ENCODE measurements at regions not wholly inside any gene's neighbourhood (a gene's known extent, or its start where the extent isn't known, plus 50 kb on each side); places are given as distances from the start of the nearest gene placed in this dataset.
A peak's percentile ranks its signal among the peaks of the same experiment; 100 is the strongest.

GRCh38 chr18:42268186-42268725, 313.2 kb downstream of the PIK3C3 start:
- DNase-seq (ENCODE audit: low spot score) = no peak

DNA sequence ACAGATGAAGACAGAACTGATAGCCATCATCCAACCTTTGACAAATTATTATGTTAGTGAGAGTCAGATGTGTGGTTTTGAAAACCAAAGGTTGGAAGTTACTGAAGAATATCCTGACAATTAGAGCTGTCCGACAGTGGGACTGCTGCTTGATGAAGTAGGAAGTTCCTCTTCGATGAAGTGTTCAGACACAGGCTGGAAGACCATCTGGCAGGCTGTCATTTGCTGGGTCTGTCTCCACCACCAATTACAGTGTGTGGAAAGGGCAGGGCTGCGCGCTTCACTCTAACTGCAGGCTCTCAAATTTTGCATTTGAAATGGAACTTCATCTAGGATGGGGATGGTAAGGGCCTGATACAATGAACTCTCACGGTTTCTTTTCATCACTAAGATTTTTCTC, 313.8 kb downstream of the PIK3C3 start:
- DNase-seq (ENCODE audit: low spot score) = no peak

DNA sequence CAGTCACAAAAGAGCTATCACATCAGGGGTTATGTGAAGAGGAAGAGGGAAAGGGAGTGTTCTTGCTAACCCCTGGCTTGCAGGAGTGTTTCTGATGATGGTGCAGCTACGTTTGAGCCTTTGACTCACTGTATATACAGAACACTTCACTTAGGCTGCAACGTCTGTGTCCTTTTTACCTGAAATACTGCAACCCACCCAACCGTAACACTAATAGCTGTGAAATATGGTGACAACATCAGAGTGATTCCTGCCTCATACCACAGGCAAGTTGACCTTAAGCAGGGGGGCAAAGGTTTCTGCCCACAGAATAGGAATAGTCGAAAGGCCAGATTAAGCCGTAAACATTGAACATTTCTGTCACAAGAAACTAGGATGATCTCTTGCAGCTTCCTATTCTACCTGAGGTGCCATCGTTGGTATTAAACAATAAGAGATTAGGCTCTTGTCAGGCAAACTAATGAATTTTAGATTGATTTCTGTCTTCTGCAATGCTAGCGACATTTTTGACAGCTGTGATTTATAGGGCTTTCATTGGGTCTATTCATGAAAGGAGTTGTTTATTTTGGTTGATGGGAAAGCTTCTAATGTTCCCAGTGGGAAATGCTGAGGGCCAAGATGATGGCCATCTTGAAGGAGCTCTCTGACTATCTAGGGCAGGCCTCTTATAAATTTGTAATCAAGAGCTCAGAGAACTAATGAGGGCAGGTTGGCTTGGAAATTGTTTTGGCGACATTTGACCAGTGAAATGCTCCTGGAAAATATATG, 316.8 kb downstream of the PIK3C3 start:
- no peak for DNase-seq (ENCODE audit: low spot score)

- DNase-seq (ENCODE audit: low spot score) = no peak
Measured at GRCh38 chr18:42274488-42275137, 319.6 kb downstream of the PIK3C3 start.

DNA sequence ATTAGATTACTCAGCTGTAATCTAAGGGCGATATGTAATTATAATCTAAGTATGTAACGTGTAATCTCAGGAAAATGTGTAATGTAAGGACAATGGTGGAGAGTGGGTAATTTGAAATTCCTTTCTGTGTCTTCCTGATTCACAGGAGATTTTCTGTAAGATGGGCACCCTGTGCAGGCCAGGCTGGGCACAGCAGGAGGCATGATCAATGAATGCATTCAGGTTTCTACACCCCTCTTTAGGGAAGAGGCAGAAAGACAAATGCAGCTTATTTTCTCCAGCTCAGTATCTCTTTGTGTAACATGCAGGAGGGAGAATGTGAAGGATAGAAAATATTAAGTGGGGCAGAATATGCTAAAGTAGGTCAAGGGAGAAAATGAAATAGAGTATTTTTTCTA, 320.1 kb downstream of the PIK3C3 start:
- no peak for DNase-seq (ENCODE audit: low spot score)

GRCh38 chr18:42275949-42276730, 321.1 kb downstream of the PIK3C3 start:
- DNase-seq (ENCODE audit: low spot score) = no peak

- no peak for DNase-seq (ENCODE audit: low spot score)
Measured at GRCh38 chr18:42281124-42281523, 326.1 kb downstream of the PIK3C3 start.

DNA sequence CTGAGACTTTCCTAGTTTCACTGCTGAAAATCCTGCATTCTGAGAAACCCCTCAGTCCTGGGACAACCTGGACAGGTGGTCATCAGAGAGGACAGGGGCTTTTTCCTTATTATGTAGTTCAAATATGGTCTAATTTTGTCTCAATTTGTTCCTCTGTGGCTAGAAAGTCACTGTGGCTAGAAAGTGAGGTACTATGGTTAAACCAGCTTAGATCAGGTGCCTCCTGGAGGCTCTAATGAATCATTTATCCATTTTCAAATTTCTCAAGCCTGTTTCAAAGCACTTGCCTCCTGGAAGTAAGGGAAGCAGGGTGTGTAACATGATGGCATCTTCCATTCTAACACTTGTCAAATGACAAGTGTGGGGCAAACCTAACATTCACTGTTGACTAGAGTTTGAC, 326.8 kb downstream of the PIK3C3 start:
- DNase-seq (ENCODE audit: low spot score) = no peak

- no peak for DNase-seq (ENCODE audit: low spot score)
Measured at GRCh38 chr18:42287047-42287446, 332.0 kb downstream of the PIK3C3 start.

DNA sequence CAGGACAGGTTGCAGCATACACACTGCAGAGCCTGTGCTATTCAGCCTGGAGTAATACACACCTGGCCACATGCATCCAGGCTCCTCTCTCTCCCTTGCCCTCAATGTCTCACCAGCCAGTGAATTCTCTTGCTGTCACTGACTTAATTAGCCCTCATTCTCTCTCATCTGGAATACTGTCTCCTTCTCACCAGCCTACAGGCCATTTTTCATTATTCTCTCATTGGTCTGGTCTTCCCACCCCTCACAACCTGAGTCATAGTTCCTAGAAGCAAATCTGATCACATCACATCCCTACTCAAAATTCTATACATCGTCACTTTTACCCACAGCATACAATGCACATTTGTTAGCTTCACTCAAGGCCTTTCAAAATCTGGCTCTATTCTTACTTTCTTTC, 333.1 kb downstream of the PIK3C3 start:
- no peak for DNase-seq (ENCODE audit: low spot score)

DNA sequence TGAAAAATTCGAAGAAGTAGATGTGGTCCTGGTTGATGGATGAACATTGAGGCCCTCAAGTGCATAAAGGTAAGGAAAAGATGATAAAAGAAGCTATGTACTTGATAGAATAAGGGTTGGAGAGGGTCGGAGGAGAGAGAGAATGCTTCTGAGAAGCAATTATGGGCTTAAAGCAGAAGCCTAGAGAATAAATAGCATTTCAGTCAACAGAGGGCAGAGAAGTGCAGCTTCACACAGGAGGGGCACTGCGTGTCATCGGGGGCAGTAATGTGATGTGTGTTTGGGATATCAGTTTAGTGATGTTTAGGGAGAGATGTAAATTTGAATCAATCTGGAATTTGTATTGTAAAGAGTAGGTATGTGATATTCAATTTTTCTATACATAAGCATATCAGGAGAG, 334.5 kb downstream of the PIK3C3 start:
- no peak for DNase-seq (ENCODE audit: low spot score)

DNA sequence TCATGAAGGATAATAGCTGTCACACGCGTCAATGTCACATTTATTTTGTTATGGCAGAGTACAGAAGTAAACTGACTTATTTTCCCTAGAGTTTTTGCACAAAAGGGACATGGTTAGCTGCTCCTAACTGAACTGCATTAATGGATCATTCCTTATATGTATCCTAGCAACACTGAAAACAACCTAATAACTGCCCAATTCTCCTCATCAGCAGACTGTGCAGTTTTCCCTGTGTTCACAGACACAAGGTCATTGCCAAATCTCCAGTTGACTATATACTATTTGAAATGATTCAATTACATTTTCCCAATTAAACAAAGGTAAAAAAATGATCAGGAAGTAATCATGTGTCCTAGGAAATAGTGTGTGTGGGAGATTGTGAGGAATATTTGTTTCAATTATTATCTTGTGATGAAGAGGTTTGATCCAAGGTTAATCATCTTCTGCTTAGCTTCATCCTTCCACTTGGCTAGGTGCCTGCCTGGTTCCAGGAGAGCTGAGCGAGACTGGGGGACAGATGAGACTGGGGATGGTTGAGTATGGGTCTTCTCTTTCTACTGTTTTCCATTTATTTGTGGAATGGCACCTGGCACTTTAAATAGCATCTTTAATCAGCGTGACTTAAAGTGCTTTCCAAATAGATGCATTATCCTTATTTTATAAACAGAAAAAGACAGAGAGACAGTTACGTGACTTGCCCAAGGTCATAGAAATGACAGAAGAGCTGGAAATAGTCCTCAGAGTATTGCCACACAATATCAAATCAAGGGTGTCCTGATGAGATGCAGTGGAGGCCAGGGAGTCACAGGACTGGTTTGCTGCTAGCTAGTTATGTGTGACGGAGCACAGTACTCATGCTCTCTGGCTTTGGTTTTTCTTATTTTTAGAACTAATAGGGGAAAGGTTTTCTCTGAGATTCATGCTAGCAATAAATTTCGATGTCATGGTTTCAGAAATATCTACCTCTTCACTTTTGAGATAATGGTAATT, 335.6 kb downstream of the PIK3C3 start:
- DNase-seq (ENCODE audit: low spot score) = no peak

DNA sequence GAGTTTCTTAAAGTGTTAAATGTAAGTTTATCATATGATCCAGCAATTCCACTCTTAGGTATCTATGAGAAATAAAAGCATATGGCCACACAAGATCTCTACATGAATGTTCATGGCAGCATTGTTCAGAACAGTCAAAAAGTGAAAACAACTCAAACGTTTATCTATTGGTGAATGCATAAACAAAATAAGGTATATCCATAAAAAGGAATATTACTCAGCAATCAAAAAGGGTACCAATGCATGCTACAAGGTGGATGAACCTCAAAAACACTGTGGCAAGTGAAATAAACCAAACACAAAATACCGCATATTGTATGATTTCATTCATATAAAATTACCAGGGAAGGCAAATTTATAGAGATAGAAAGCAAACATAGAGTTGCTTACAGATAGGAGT, 337.6 kb downstream of the PIK3C3 start:
- DNase-seq (ENCODE audit: low spot score) = no peak

DNA sequence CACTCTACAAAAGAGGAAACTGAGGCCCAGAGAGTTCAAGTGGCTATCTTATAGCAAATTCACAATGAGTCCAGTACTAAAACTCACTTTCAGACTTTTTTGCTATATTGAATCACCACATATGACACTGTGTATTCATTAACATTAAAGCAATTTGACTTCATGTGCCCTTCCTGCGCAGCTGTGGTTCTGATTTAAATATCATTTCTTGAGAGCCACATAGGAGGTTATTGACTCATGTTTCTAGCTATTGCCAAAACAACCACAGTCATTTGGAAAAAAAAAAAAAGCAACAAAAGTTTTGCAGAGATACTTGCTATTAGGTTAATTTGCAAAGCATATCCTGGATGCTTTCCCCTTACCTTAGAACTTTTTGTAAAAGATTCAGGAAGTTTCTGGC, 341.2 kb downstream of the PIK3C3 start:
- no peak for DNase-seq (ENCODE audit: low spot score)

GRCh38 chr18:42296723-42297122, 341.7 kb downstream of the PIK3C3 start:
- no peak for DNase-seq (ENCODE audit: low spot score)

DNA sequence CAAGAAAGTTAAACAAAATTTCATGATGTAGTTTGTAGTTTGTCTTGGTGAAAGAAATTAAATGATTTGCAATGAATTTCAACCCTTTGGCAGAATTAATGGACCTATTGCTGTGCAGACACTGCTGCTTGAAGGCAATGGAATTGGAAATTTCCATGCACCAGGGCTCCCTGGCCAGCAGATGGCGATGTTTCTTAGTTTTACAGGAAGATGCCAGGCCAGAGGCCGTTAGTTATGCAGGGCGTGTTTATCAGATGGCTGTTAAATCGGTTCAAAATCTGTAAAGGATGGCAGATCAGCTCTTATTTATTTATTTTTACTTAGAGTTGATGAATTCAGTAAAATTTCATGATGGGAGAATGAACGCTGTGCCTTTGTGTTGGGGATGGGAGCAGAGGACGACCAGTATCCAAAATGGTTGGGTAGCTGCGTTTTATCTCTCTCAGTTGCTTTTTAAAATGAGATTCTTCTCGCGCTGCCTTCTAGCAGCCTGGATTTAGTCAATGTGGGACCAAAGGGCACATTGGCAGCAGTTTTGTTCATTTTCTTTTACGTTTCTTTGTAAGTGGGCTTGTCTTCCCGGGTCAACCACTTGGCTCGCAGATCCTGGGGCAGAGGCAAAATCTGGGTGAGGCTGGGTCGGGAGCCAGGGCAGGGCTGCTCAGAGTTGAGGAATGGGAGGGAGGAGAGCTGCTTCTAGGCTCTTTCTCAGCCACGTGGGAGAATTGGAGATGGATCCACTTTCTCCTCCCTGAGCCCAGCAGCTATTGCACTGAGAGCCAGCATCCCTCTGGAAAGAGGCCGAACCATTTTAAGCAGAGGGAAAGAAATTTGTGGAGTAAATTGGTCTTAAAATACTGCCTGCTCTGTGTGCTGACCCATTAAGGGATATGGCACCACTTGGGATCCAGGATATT, 344.0 kb downstream of the PIK3C3 start:
- peak; percentile 67 for DNase-seq (ENCODE audit: low spot score)

DNA sequence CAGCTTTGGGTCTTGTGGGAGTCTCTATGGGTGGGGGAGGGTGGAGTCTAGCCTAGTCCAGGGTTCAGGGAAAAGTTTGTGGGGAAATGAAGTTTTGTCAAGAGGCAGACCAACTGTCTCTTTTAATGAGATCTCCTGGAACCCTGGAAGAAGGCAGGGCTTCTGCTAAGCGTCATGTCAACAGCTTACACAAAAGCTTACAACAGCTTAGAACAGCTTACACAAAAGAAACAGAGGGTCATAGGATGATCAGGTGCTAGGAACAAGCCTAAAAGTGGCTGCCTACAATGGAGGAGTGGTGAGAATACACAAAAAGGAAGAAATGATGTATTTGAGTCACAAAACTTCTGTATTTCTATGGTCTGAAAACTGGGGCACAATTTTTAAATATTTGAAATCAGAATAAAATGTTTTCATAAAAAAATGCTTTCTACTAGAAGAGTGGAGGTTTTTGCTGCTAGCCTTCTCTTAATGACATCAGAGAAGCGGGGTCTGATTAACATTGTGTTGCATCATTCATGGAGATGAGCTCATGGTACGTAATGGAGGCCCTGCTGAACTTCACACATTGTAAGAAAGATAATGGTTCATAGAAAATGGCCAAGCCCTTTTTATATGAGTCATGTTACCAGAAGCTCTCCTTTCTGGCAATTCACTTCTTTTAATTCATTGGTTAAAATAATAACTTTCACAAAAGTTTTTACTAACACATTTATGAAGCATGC, 351.0 kb downstream of the PIK3C3 start:
- DNase-seq (ENCODE audit: low spot score) = no peak

DNA sequence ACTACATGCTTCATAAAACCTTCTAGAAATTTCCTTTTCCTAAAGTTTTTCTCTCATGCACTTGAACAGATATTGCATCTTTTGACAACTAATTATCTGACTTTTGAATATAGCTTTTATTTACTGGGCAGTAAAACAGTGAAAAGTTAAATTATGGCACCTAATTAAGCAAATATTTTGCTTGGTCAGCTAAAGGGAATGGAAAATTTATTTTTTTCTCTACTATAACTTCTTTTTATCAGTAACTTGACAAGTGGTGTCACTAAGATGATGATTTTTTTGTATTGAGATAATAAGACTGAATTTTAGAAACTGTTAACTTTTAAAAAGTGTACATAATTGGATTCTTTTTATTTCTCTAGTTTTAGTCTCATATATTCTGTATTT, 351.6 kb downstream of the PIK3C3 start:
- DNase-seq (ENCODE audit: low spot score) = no peak

GRCh38 chr18:42310956-42311355, 355.9 kb downstream of the PIK3C3 start:
- DNase-seq (ENCODE audit: low spot score) = no peak

GRCh38 chr18:42326752-42327151, 371.7 kb downstream of the PIK3C3 start:
- DNase-seq (ENCODE audit: low spot score) = no peak

All from AG08396 (cell line).